T follicular helper cell (primary cell): ENCODE measurements at regions not wholly inside any gene's neighbourhood (a gene's known extent, or its start where the extent isn't known, plus 50 kb on each side); places are given as distances from the start of the nearest gene placed in this dataset.
"Not testable (repeated sequence)": the region's sequence is repeated elsewhere in the genome, so short reads cannot be mapped to it uniquely, and the experiment has no call there.

Experiments used
- DNase-seq: peaks from one replicate; pipeline ENCODE4 v3.0.0-alpha.2; 2020; ENCODE audit warnings: low read depth

GRCh38 chr13:104968876-104969275 is 1566.6 kb downstream of the EFNB2 start:
- DNase-seq, result no peak

GRCh38 chr13:104967836-104968630 is 1567.4 kb downstream of the EFNB2 start:
- no peak for DNase-seq

- no peak for DNase-seq
These were observed 1568.1 kb downstream of the EFNB2 start for GRCh38 chr13:104967376-104967775.

- DNase-seq, result no peak
These were observed 1573.1 kb downstream of the EFNB2 start for GRCh38 chr13:104962411-104962810.

GRCh38 chr13:104961246-104961645 is 1574.2 kb downstream of the EFNB2 start:
- DNase-seq, result no peak

GRCh38 chr13:104954210-104954609 is 1581.3 kb downstream of the EFNB2 start:
- DNase-seq, result no peak

GRCh38 chr13:104953588-104953987 is 1581.9 kb downstream of the EFNB2 start:
- no peak for DNase-seq

- DNase-seq, result no peak
These were observed 1585.4 kb downstream of the EFNB2 start for GRCh38 chr13:104949840-104950740.

GRCh38 chr13:104944176-104944575 is 1591.3 kb downstream of the EFNB2 start:
- no peak for DNase-seq

GRCh38 chr13:104943331-104943730 is 1592.1 kb downstream of the EFNB2 start:
- DNase-seq, result no peak

GRCh38 chr13:104937881-104938280 is 1597.6 kb downstream of the EFNB2 start:
- no peak for DNase-seq

- DNase-seq, result no peak
These were observed 1599.2 kb downstream of the EFNB2 start for GRCh38 chr13:104936304-104936703.

- DNase-seq, result not testable (repeated sequence)
These were observed 1614.9 kb downstream of the EFNB2 start for GRCh38 chr13:104920513-104920912.

- no peak for DNase-seq
These were observed 1615.4 kb downstream of the EFNB2 start for GRCh38 chr13:104920091-104920490.

GRCh38 chr13:104900191-104900817 is 1635.2 kb downstream of the EFNB2 start:
- DNase-seq, result no peak

- DNase-seq, result no peak
These were observed 1637.0 kb downstream of the EFNB2 start for GRCh38 chr13:104898484-104898883.

GRCh38 chr13:104895521-104895920 is 1639.9 kb downstream of the EFNB2 start:
- no peak for DNase-seq

- no peak for DNase-seq
These were observed 1660.3 kb downstream of the EFNB2 start for GRCh38 chr13:104875038-104875754.

GRCh38 chr13:104872153-104872552 is 1663.3 kb downstream of the EFNB2 start:
- no peak for DNase-seq

- no peak for DNase-seq
These were observed 1664.0 kb downstream of the EFNB2 start for GRCh38 chr13:104871456-104871855.

- DNase-seq, result no peak
These were observed 1666.0 kb downstream of the EFNB2 start for GRCh38 chr13:104869501-104869900.

GRCh38 chr13:104868806-104869205 is 1666.7 kb downstream of the EFNB2 start:
- no peak for DNase-seq
